ENCODE measurements at regions not wholly inside any gene's neighbourhood (a gene's known extent, or its start where the extent isn't known, plus 50 kb on each side); places are given as distances from the start of the nearest gene placed in this dataset.

DNA sequence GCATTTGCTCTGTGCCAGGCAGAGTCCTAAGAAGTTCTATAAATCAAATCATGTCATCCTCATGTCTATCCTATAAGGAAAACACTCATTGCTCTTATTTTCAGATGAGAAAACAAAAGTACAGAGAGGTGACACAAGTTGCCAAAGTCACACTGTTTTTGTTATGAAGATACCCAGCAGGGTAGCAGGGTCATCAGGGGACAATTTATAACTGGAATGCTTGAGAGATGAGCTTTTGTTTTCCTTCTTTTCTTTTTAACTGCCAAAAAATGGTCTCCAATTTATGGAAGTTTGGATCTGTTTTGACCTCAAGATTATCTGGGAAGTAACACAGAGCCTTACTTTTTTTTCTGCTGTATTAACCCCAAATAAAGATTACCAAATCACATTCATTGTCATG, 354.1 kb downstream of the SUCLA2 start:
- no peaks in the 10 kb centered on the region for H3K36me3 ChIP-seq (ENCODE audit: insufficient read depth, low read length)
- no peak overlapping the region for H2AFZ ChIP-seq (ENCODE audit: low read depth, low read length)
- no peaks in the 10 kb centered on the region for H4K20me1 ChIP-seq (ENCODE audit: insufficient read depth, low read length)
- H3K9ac ChIP-seq (ENCODE audit: low read length): no peak overlapping the region
- no peak for FAIRE-seq
- H3K27ac ChIP-seq (ENCODE audit: low read depth, low read length): no peak overlapping the region
- no peaks in the 10 kb centered on the region for H3K4me1 Mint-ChIP-seq (ENCODE audit: low read depth, unreplicated experiment)
- no peak overlapping the region for H3K4me3 Mint-ChIP-seq (ENCODE audit: unreplicated experiment)
- no peaks in the 10 kb centered on the region for H3K9me3 Mint-ChIP-seq (ENCODE audit: unreplicated experiment)
- H3K4me1 ChIP-seq (ENCODE audit: insufficient read depth, low read length): no peaks in the 10 kb centered on the region
- H3K27ac Mint-ChIP-seq (ENCODE audit: unreplicated experiment): no peak overlapping the region
- H3K79me2 ChIP-seq (ENCODE audit: insufficient read depth, low read length): no peaks in the 10 kb centered on the region
- H3K4me3 ChIP-seq (ENCODE audit: insufficient read depth, low read depth, low read length): no peak overlapping the region
- no peak for DNase-seq (ENCODE audit: low read depth)
- no peaks in the 10 kb centered on the region for H3K27me3 ChIP-seq (ENCODE audit: insufficient read depth, low read length)
- H3K36me3 Mint-ChIP-seq (ENCODE audit: low read depth, unreplicated experiment): no peaks in the 10 kb centered on the region
- H3K27me3 Mint-ChIP-seq (ENCODE audit: low read depth, unreplicated experiment): no peaks in the 10 kb centered on the region
- TF ChIP-seq, protein P1, sequence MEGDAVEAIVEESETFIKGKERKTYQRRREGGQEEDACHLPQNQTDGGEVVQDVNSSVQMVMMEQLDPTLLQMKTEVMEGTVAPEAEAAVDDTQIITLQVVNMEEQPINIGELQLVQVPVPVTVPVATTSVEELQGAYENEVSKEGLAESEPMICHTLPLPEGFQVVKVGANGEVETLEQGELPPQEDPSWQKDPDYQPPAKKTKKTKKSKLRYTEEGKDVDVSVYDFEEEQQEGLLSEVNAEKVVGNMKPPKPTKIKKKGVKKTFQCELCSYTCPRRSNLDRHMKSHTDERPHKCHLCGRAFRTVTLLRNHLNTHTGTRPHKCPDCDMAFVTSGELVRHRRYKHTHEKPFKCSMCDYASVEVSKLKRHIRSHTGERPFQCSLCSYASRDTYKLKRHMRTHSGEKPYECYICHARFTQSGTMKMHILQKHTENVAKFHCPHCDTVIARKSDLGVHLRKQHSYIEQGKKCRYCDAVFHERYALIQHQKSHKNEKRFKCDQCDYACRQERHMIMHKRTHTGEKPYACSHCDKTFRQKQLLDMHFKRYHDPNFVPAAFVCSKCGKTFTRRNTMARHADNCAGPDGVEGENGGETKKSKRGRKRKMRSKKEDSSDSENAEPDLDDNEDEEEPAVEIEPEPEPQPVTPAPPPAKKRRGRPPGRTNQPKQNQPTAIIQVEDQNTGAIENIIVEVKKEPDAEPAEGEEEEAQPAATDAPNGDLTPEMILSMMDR (IDR thresholded peaks at IDR 0.05; ENCODE audit: insufficient read depth, low read depth, low read length): no peak
- TF ChIP-seq EZH2 (IDR thresholded peaks at IDR 0.05; ENCODE audit: insufficient read depth, low read length): no peak
- no peaks in the 10 kb centered on the region for H3K9me3 ChIP-seq (ENCODE audit: insufficient read depth, low read depth, low read length)
- H3K4me2 ChIP-seq (ENCODE audit: low read length): no peak overlapping the region

DNA sequence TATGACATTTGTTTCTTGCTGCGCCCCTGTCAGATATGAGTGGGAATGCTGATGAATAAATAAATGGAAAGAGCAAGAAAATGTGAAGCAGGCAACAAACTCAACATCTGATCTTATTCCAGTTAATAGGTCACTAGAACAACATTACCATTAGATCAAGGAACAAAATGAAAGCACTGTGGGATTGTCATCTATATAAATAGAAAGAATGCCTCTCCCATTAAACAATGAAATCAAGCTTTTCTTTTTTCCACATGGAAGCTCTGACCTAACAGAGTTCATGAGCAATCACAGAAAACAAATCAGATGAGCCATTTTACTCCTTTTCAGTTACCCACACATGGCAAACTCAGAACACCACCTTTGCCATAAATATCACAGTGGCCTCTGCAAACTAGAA, 354.8 kb downstream of the SUCLA2 start:
- no peaks in the 10 kb centered on the region for H3K36me3 Mint-ChIP-seq (ENCODE audit: low read depth, unreplicated experiment)
- no peaks in the 10 kb centered on the region for H3K27me3 ChIP-seq (ENCODE audit: insufficient read depth, low read length)
- H3K27ac Mint-ChIP-seq (ENCODE audit: unreplicated experiment): no peak overlapping the region
- H3K4me3 ChIP-seq (ENCODE audit: insufficient read depth, low read depth, low read length): no peak overlapping the region
- no peaks in the 10 kb centered on the region for H4K20me1 ChIP-seq (ENCODE audit: insufficient read depth, low read length)
- no peak for DNase-seq (ENCODE audit: low read depth)
- H3K9me3 Mint-ChIP-seq (ENCODE audit: unreplicated experiment): no peaks in the 10 kb centered on the region
- H3K27me3 Mint-ChIP-seq (ENCODE audit: low read depth, unreplicated experiment): no peaks in the 10 kb centered on the region
- no peak overlapping the region for H3K9ac ChIP-seq (ENCODE audit: low read length)
- no peak for FAIRE-seq
- H3K4me3 Mint-ChIP-seq (ENCODE audit: unreplicated experiment): no peak overlapping the region
- no peak overlapping the region for H3K4me2 ChIP-seq (ENCODE audit: low read length)
- no peaks in the 10 kb centered on the region for H3K36me3 ChIP-seq (ENCODE audit: insufficient read depth, low read length)
- no peak overlapping the region for H3K27ac ChIP-seq (ENCODE audit: low read depth, low read length)
- no peak for TF ChIP-seq EZH2 (IDR thresholded peaks at IDR 0.05; ENCODE audit: insufficient read depth, low read length)
- TF ChIP-seq, protein P1 (IDR thresholded peaks at IDR 0.05; ENCODE audit: insufficient read depth, low read depth, low read length): no peak
- no peaks in the 10 kb centered on the region for H3K4me1 ChIP-seq (ENCODE audit: insufficient read depth, low read length)
- H3K4me1 Mint-ChIP-seq (ENCODE audit: low read depth, unreplicated experiment): no peaks in the 10 kb centered on the region
- no peaks in the 10 kb centered on the region for H3K9me3 ChIP-seq (ENCODE audit: insufficient read depth, low read depth, low read length)
- H2AFZ ChIP-seq (ENCODE audit: low read depth, low read length): no peak overlapping the region
- H3K79me2 ChIP-seq (ENCODE audit: insufficient read depth, low read length): no peaks in the 10 kb centered on the region

DNA sequence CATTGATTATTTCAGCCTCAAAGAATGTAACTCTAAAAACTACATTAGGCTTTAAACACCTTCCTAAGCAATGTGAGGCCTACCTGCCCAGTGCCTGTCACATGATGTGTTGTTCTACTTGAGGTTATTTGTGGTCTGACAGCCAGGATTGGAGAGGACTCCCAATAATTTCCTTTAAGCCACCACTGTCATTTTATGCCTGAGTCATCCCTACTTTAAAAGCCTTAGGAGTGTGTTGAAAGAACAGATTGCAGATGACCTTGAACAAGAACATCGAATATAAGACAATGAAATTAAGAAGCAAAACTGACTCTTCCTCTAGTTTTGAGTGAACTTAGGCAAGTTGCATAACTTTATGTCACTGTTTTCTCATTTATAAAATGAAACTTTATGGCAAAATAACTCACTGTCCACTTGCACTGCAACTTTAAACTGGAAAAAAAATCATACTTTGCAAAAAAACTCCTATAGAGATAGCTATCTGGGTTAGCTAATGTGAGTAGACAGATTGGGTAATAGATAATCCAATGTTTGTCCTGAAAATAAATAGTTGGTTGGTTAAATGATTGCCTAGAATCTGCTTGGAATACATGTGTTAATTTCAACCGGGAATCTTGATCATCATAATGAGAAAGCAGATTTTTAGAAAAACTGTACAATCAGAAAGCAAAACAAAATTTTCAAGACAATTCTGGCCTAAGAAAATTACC, 361.2 kb downstream of the SUCLA2 start:
- no peak for FAIRE-seq
- H2AFZ ChIP-seq (ENCODE audit: low read depth, low read length): no peak overlapping the region

More for the DNA sequence above, 361.2 kb downstream of the SUCLA2 start:
- H3K27ac ChIP-seq (ENCODE audit: low read depth, low read length): no peak overlapping the region
- H3K27me3 Mint-ChIP-seq (ENCODE audit: low read depth, unreplicated experiment): peaks cover 2% of the 10 kb centered on the region
- no peak overlapping the region for H3K27ac Mint-ChIP-seq (ENCODE audit: unreplicated experiment)
- H3K4me3 ChIP-seq (ENCODE audit: insufficient read depth, low read depth, low read length): no peak overlapping the region
- no peaks in the 10 kb centered on the region for H3K27me3 ChIP-seq (ENCODE audit: insufficient read depth, low read length)
- no peak overlapping the region for H3K4me3 Mint-ChIP-seq (ENCODE audit: unreplicated experiment)
- H3K79me2 ChIP-seq (ENCODE audit: insufficient read depth, low read length): no peaks in the 10 kb centered on the region
- H3K4me2 ChIP-seq (ENCODE audit: low read length): no peak overlapping the region
- H3K9ac ChIP-seq (ENCODE audit: low read length): no peak overlapping the region
- H3K9me3 Mint-ChIP-seq (ENCODE audit: unreplicated experiment): peaks cover 9% of the 10 kb centered on the region
- H4K20me1 ChIP-seq (ENCODE audit: insufficient read depth, low read length): no peaks in the 10 kb centered on the region
- no peaks in the 10 kb centered on the region for H3K4me1 ChIP-seq (ENCODE audit: insufficient read depth, low read length)
- no peaks in the 10 kb centered on the region for H3K36me3 ChIP-seq (ENCODE audit: insufficient read depth, low read length)
- H3K4me1 Mint-ChIP-seq (ENCODE audit: low read depth, unreplicated experiment): peaks cover 4% of the 10 kb centered on the region
- DNase-seq (ENCODE audit: low read depth): no peak
- peaks cover 4% of the 10 kb centered on the region for H3K36me3 Mint-ChIP-seq (ENCODE audit: low read depth, unreplicated experiment)
- no peaks in the 10 kb centered on the region for H3K9me3 ChIP-seq (ENCODE audit: insufficient read depth, low read depth, low read length)
- TF ChIP-seq, protein P1 (IDR thresholded peaks at IDR 0.05; ENCODE audit: insufficient read depth, low read depth, low read length): no peak
- TF ChIP-seq EZH2 (IDR thresholded peaks at IDR 0.05; ENCODE audit: insufficient read depth, low read length): no peak

Measured in astrocyte (in vitro differentiated cells and primary cell).